ENCODE measurements at regions not wholly inside any gene's neighbourhood (a gene's known extent, or its start where the extent isn't known, plus 50 kb on each side); places are given as distances from the start of the nearest gene placed in this dataset.

- TF ChIP-seq POLR2A (IDR thresholded peaks at IDR 0.05; ENCODE audit: low read length) = no peak
- no peak for TF ChIP-seq GATA1 (IDR thresholded peaks at IDR 0.05; ENCODE audit: low read depth, low read length)
Measured at GRCh38 chr5:15284706-15285105, 215.3 kb upstream of the FBXL7 start.
